ENCODE measurements at regions not wholly inside any gene's neighbourhood (a gene's known extent, or its start where the extent isn't known, plus 50 kb on each side); places are given as distances from the start of the nearest gene placed in this dataset.

- CTCF ChIA-PET, result interaction anchor here (0.6 kb wide), 1 partner anchor 833 kb away, joined by 6 read pairs; no protein-coding TSS in a partner anchor
- DNase-seq, result no peak
- peaks cover 27% of the 10 kb centered on the region for H3K4me1 Mint-ChIP-seq (ENCODE audit: low read depth, unreplicated experiment)
- no peak overlapping the region for H3K4me3 Mint-ChIP-seq (ENCODE audit: low read depth, unreplicated experiment)
- BruUV-seq (replicated peaks), result no TSS peak
- no peak for TF ChIP-seq CTCF (IDR thresholded peaks at IDR 0.05; ENCODE audit: unreplicated experiment)
- peaks cover 2% of the 10 kb centered on the region for H3K9me3 Mint-ChIP-seq (ENCODE audit: low read depth, unreplicated experiment)
- intact Hi-C loops (cut with micrococcal nuclease; ENCODE audit: unreplicated experiment), result no loop called here
- no peaks in the 10 kb centered on the region for H3K27me3 Mint-ChIP-seq (ENCODE audit: unreplicated experiment)
- peak overlapping the region; percentile 50 for H3K27ac Mint-ChIP-seq (ENCODE audit: unreplicated experiment)
- H3K36me3 Mint-ChIP-seq (ENCODE audit: insufficient read depth, unreplicated experiment), result no peaks in the 10 kb centered on the region
Measured at GRCh38 chr3:117553461-117553860, 843.9 kb downstream of the TUSC7 start.

- peaks cover 2% of the 10 kb centered on the region for H3K9me3 Mint-ChIP-seq (ENCODE audit: low read depth, unreplicated experiment)
- H3K4me1 Mint-ChIP-seq (ENCODE audit: low read depth, unreplicated experiment), result peaks cover 27% of the 10 kb centered on the region
- BruUV-seq (replicated peaks), result no TSS peak
- no peak overlapping the region for H3K4me3 Mint-ChIP-seq (ENCODE audit: low read depth, unreplicated experiment)
- no peak for TF ChIP-seq CTCF (IDR thresholded peaks at IDR 0.05; ENCODE audit: unreplicated experiment)
- H3K27me3 Mint-ChIP-seq (ENCODE audit: unreplicated experiment), result no peaks in the 10 kb centered on the region
- intact Hi-C loops (cut with micrococcal nuclease; ENCODE audit: unreplicated experiment), result no loop called here
- no peak for DNase-seq
- CTCF ChIA-PET, result interaction anchor here (0.7 kb wide), 2 partner anchors 328 to 390 kb away, joined by 3 to 4 read pairs; no protein-coding TSS in a partner anchor
- no peak overlapping the region for H3K27ac Mint-ChIP-seq (ENCODE audit: unreplicated experiment)
- H3K36me3 Mint-ChIP-seq (ENCODE audit: insufficient read depth, unreplicated experiment), result no peaks in the 10 kb centered on the region
Measured at GRCh38 chr3:117556646-117557407, 847.2 kb downstream of the TUSC7 start.

- intact Hi-C loops (cut with micrococcal nuclease; ENCODE audit: unreplicated experiment), result no loop called here
- no peak for TF ChIP-seq CTCF (IDR thresholded peaks at IDR 0.05; ENCODE audit: unreplicated experiment)
- H3K27me3 Mint-ChIP-seq (ENCODE audit: unreplicated experiment), result no peaks in the 10 kb centered on the region
- CTCF ChIA-PET, result no interaction called here
- H3K4me1 Mint-ChIP-seq (ENCODE audit: low read depth, unreplicated experiment), result peaks cover 27% of the 10 kb centered on the region
- no peak for DNase-seq
- H3K36me3 Mint-ChIP-seq (ENCODE audit: insufficient read depth, unreplicated experiment), result no peaks in the 10 kb centered on the region
- H3K27ac Mint-ChIP-seq (ENCODE audit: unreplicated experiment), result no peak overlapping the region
- no peak overlapping the region for H3K4me3 Mint-ChIP-seq (ENCODE audit: low read depth, unreplicated experiment)
- H3K9me3 Mint-ChIP-seq (ENCODE audit: low read depth, unreplicated experiment), result peaks cover 2% of the 10 kb centered on the region
- BruUV-seq (replicated peaks), result no TSS peak
Measured at GRCh38 chr3:117557464-117558090, 848.0 kb downstream of the TUSC7 start.

- no peak for TF ChIP-seq CTCF (IDR thresholded peaks at IDR 0.05; ENCODE audit: unreplicated experiment)
- H3K27ac Mint-ChIP-seq (ENCODE audit: unreplicated experiment), result no peak overlapping the region
- DNase-seq, result no peak
- BruUV-seq (replicated peaks), result no TSS peak
- CTCF ChIA-PET, result no interaction called here
- H3K36me3 Mint-ChIP-seq (ENCODE audit: insufficient read depth, unreplicated experiment), result no peaks in the 10 kb centered on the region
- H3K9me3 Mint-ChIP-seq (ENCODE audit: low read depth, unreplicated experiment), result peaks cover 2% of the 10 kb centered on the region
- peaks cover 17% of the 10 kb centered on the region for H3K4me1 Mint-ChIP-seq (ENCODE audit: low read depth, unreplicated experiment)
- no peaks in the 10 kb centered on the region for H3K27me3 Mint-ChIP-seq (ENCODE audit: unreplicated experiment)
- no peak overlapping the region for H3K4me3 Mint-ChIP-seq (ENCODE audit: low read depth, unreplicated experiment)
- intact Hi-C loops (cut with micrococcal nuclease; ENCODE audit: unreplicated experiment), result no loop called here
Measured at GRCh38 chr3:117558681-117559080, 849.1 kb downstream of the TUSC7 start.
